GM04503 (cell line): ENCODE measurements at regions not wholly inside any gene's neighbourhood (a gene's known extent, or its start where the extent isn't known, plus 50 kb on each side); places are given as distances from the start of the nearest gene placed in this dataset.
"Not testable (repeated sequence)": the region's sequence is repeated elsewhere in the genome, so short reads cannot be mapped to it uniquely, and the experiment has no call there.

ENCODE experiments used
- DNase-seq: peaks from one replicate; pipeline ENCODE4 v3.0.0-alpha.2; 2012; ENCODE audit warnings: low read depth

DNA sequence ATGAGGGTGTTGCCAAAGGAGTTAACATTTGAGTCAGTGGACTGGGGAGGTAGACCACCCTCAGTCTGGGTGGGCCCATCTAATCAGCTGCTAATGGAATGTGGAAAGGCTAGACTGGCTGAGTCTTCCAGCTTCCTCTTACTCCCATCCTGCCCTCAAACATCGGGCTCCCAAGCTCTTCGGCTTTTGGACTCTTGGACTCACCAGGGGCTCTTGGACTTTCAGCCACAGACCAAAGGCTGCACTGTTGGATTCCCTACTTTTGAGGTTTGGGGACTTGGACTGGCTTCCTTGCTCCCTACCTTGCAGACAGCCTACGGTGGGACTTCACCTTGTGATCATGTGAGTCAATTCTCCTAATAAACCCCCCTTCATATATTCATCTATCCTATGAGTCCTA is 276.6 kb upstream of the DIO3 start:
- DNase-seq: no peak

DNA sequence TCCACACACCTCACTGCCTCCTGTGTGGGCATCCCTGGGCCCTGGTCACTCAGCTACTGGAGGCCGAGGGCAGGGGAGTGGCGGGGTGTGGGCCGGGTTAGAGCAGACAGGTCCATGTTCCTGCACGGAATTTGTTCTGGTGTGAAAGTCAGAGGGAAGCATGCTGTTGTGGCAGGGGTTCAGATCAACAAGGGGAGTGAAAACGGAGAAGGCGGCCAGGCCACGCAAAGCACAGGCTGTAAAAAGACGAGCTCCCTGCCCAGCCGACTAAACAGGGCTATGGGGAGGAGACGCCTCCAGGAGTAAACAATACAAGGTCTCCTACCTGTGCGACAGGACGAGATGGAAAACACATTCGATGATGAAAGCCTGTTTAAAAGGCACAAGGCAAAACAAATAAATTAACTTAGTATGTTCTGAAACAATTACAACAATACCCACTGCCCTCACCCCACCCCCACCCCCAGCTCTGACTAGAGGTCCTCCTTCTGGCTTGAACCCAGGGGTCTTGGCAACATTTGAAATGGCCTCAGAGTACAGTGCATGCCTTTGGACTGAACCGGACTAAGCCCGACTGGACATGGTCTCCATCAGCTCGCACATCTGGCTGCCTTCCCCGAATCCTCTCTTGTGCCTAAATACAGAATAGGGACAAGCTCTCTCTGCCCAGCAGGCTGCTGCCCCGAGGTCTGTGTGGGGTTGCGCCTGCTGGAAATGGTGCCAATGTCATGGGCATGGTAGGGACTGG is 274.9 kb upstream of the DIO3 start:
- no peak for DNase-seq

DNA sequence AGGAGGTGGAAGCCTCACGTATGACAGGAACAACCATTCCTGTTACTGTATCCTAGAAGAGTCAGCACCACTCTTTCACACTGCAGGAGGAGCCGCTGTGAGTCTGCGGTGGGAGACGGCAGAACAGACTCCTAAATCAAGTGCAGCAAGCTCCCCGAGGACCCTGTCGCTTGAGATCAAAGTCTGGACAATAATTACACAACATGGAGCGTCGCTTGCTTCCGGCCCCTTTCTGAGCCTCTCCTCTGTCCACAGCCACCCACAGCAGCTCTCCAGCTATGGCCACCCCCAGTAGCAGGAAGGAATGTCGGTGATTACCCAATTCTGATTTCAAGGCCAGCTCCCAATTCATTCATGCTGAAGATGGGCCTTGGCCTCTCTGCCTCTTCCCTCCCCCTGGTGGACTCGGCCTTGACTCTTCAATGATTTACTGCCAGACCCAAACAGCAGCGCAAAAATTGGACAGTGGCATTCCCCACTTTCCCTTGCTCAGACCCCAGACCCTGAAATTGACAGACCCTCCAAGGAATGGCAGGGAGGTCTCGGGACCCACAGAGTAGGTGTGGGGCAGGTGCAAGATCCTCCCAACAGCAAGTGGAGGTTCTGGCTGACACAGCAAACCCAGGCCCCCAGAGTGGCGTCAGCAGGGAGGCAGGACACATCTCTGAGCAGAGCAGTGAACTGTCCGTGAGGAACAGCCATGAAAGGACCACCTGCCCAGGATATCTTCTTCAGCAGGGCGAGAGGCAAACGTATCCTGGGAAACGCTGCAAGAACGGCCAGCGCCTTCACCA is 272.7 kb upstream of the DIO3 start:
- no peak for DNase-seq

DNA sequence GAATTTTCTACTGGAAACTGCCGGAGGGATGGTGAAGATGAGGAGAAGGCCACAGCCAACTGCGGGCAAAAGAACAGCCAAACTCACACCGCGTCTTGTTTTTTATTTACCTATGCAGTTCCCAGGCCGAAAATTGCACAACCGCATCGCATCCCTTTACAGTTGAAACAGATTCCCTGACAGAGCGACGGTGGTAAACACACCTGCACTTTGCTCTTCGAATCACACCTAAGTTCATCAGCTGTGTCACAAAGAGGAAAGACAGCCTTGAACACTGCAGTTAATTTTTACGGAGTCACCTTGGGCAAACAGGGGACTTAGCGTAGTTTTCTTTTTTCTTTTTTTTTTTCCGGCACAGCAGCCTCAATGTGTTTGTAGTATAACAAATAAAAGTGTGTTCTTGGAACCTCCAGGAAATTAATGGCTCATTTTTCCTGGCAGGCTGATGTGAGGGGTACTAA is 272.0 kb upstream of the DIO3 start:
- DNase-seq: no peak

DNA sequence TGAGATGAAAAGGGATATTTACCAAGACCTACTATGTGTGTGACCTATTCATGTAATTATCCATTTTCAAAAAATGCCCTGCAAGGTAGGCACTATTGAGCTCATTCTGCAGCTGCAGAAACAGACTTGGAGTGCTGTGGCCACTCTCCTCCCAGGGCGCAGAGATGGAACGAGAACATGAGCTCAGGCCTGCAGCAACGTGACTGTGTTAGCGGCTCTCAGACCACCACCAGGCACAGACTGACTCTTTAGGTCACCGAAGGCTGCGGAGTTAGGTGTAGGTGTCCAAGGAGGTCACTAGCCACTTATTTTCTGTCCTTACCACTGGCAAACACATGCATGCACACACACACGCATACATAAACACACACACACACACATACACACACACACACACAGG is 271.4 kb upstream of the DIO3 start:
- no peak for DNase-seq

DNA sequence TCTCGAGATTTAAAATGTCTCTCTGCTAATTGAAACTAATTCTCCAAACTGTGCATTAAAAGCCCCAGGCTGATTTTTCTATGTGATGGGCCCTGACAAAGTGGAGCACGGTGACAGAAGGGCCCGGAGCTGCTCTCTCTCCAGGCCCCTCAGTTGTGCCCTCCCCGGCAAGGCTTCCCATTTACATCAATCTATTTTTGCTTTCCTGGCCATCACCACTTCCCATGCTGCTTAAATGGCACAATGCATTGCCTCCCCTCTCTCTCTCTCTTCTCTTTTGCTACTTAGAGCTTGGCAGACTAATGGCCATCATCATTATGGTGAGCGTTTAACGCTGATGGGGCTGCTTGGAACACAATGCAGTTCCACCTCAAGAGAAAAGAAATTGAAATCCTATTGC is 270.7 kb upstream of the DIO3 start:
- no peak for DNase-seq

DNA sequence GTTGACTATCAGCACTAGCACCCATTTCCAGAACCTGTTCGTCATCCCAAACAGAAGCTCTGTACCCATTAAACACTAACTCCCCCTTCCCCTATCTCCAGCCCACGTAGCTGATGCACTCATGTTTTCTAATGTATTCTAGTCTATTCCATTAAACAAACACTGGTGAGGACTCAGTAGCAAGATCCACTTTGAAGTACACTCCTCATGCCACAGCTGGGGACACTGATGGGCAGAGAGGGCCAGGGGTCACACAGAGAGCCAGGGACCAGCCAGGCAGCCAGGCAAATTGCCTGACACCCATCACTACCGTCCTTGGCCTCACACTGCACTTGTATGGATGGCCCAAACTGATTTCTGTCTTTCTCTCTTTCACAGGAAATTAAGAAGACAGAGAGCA is 269.9 kb upstream of the DIO3 start:
- DNase-seq: no peak

DNA sequence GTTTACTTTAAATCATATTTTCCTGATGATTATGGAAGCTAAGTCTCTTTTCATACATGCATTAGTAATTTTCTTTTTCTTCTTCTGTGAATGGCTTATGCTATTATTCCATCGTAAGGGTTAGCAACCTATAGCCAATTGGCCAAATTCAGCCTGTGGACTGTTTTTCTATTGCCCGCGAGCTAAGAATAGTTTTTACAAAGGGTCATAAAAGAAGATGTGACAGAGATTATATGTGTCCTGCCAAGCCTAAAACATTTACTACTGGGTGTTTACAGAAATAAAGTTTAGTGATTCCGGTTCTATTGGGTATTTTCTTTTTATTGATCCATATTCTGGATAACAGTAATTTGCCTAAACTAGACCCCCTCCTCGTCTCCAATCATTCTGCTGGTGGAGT is 268.8 kb upstream of the DIO3 start:
- no peak for DNase-seq

DNA sequence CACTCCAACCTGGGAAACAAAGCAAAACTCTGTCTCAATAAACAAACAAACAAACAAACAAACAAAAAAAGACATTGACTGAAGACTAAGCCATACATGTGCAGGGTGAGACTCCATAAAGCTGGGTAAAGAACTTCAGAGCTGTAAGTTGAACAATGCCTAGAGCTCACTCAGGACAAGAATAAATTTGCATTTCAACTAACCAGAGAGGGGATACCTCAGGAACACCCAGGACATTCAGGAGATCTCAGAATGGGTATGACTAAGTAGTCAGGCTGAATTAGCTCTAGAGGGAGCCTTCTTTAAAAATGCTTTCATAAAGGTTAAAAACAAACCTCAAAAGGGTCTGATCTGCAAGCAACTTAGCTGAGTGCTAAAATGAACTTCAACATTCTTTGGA is 267.7 kb upstream of the DIO3 start:
- no peak for DNase-seq

DNA sequence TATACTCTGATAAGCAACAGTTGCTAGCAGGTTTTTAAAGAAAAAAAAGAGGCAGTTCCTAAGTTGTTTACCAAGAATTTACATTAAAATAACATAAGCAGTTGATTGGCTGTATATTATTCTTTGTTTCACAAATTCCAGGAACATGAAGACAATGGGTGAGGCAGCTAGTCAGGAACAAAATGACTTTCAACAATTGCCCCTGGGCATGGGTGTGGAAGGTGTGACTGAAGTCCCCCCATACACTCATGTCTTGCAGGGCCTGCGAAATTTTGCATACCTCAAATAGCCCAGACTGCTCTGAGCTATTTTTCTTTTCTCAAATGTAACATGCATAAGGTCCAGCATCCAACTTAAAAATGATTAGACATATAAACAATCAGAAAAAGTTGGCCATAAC is 267.2 kb upstream of the DIO3 start:
- no peak for DNase-seq

DNA sequence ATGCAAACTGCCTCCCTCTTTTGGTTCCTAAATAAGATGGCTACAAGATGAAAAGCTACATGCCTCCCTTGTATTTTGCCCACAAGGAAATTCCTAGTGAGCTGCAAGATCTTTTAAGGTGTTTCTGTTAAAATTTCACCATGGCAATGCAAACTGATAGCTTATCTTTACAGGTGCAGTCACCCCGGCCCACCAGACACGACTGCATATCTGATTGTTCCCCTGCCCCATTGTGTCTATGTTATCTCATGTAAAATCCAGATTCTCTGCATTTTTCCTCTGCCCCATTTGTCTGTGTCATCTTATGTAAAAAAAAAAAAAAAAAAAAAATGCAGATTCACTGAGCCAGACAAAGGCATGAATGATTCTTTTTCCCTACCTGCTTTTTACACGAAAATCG is 261.5 kb upstream of the DIO3 start:
- not testable (repeated sequence) for DNase-seq

DNA sequence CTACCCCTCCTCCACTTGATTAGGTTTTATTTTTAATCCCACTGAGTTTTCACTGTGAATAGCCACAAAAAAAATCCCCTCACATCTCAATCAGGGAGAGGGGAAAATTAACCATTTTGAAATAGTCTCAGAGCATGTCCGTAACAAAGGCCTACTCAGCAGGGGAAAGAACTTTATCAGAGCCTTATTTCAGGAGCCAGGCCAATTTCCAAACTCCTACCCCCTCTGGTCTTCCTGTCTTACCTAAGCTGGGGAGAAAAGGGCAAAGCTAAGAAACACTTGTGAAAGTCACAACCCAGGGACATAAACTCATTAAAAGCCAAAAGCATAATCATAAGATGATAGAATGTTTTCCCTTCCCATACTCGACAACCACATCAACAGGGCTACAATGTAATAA is 260.3 kb upstream of the DIO3 start:
- no peak for DNase-seq

DNA sequence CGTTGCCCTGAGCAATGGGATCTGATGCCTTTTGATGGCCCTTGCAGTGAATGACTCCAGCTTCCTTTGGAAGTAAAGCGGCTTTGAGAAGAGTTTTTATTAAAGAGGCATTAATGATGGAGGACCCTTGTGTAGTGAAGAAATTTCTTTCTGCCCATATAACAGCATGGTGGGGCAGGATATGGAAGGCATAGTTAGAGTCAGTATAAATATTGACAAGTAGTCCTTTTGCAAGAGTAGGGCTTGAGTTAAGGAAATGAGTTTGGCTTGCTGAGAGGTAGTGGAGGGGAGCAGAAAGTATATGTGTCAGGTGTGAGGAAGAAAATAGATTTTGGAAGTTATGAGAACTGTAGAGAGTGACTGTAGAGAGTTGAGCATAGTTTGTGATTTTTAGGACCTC is 254.1 kb upstream of the DIO3 start:
- not testable (repeated sequence) for DNase-seq

DNA sequence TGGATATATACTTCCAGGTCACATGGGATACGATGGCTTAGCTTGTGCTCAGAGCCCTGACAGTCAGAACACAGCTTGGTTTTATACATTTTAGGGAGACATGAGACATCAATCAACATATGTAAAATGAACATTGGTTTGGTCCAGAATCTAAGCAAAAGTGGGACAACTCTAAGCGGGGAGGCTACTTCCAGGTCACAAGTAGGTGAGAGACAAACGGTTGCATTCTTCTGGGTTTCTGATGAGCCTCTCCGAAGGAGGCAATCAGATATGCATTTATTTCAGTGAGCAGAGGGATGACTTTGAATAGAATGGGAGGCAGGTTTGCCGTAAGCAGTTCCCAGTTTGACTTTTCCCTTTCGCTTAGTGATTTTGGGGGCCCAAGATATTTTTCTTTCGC is 250.1 kb upstream of the DIO3 start:
- not testable (repeated sequence) for DNase-seq

DNA sequence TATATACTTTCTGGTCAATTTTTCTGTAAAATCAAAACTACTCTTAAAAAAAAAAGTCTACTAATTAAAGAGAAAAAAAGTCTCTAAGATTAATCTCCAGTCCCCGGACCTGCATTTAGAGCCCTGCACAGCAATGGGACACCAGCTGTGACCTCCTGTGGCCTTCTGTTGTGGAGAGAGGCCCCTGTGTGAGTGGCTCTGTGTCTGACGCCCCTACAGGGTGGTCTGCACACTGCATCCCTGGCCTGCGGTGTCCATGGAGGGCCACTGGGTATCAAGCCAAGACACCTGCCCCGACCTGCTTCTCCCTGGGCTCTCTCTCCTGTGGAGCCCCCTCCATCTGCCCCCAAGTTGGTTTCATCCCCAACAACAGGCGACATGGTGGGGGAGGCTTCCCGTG is 248.0 kb upstream of the DIO3 start:
- DNase-seq: no peak

DNA sequence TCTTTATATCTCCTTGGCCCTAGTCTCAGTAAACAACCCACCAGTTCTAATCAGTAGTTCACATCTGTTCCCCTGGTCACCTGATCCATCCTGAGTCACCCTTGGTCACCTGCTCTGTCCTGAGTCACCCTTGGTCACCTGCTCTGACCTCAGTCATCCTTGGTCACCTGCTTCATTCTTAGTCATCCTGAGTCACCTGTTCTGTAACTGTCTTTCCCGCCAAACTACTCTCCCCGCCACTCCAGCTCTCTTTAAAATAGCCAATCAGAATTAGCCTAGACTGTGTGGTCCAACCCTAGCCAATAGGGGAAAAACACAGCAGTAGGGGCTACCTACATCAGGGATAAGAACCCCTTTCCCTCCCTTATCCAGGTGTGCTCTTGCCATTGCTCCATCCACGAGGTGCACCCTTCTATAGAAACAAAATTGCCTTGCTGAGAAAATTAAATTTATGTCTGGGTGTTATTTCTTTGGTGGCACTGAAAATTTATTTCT is 245.4 kb upstream of the DIO3 start:
- DNase-seq: no peak

DNA sequence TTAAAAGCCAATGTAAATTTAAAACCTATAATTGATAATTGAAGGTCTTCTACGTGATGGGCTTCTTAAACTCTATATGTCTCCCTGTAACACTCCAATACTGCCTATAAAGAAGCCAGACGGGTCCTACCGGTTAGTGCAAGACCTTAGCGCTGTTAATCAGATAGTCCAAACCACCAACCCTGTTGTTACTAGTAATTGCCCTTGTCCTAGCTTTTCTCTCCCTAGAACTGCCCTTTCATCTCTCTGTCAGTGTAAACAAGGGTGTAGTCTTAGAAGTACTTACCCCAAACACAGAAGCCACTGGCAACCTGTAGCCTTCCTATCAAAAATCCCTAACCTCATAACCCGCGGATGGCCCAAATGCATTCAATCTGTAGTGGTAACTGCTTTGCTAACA is 243.0 kb upstream of the DIO3 start:
- no peak for DNase-seq

DNA sequence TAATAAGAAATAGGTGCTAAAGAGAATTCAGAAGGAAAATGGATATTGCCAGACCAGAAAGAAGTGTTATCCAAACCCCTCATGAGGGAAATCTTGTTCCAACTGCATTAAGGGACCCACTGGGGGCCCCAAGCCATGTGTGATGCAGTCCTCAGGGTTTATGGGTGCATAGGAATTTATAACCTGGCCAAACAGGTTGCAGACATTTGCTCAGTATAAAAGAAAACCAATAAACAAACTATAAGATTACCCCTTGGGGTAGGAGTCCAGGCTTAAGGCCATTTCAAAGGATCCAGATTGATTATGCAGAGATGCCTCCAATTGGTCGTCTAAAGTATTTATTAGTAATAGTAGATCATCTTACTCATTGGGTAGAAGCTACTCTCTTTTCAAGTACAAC is 240.9 kb upstream of the DIO3 start:
- DNase-seq: no peak

DNA sequence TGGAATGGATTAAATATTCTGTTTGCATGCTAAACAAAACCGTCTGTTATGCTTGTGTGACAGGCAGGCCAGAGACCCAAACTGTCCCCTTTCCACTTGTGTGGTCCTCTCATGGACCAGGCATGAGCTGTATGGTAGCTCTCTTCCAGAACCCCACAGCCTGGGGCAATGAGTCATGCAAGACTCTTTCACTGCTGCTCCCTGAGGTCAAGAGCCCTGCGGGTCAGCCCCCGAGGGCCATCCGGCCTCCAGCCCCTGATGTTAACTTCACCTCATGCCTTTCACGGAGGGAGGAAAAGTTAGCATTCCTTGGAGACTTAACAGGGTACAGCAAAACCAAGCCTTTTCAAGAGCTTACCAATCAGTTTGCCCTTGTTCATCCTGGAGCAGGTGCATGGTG is 239.1 kb upstream of the DIO3 start:
- DNase-seq: no peak

DNA sequence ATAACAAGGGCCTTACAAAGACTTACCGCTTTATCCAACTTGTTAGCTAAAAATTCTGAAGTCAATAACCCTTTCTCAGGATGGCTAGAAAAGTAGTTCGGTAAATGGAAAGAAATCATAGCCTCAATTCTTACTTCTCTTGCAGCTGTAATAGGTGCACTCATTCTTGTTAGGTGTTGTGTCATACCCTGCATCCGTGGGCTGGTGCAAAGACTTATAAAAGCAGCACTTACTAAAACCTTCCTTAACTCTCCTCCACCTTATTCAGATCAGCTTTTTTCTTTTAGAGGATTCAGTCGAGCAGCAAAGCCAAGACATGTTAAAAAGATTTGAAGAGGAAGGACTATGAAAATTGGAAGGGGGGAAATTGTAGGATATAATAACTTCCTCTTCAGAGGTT is 238.2 kb upstream of the DIO3 start:
- no peak for DNase-seq

DNA sequence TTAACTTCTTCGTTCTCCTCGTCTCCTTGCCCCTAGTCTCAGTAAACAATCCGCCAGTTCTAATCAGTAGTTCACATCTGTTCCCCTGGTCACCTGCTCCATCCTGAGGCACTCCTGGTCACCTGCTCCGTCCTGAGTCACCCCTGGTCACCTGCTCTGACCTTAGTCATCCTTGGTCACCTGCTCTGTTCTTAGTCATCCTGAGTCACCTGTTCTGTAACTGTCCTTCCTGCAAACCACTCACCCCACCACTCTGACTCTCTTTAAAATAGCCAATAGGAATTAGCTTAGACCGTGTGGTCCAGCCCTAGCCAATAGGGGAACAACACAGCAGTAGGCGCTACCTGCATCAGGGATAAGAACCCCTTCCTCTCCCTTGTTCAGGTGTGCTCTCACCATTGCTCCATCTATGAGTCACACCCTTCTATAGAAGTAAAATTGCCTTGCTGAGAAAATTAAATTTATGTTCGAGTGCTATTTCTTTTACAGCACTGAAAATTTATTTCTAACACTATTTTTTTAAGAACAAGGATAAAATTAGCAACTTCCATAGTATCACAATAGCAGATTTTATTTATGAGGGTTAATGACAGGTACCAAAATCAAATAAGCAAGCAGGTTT is 237.6 kb upstream of the DIO3 start:
- DNase-seq: not testable (repeated sequence)

DNA sequence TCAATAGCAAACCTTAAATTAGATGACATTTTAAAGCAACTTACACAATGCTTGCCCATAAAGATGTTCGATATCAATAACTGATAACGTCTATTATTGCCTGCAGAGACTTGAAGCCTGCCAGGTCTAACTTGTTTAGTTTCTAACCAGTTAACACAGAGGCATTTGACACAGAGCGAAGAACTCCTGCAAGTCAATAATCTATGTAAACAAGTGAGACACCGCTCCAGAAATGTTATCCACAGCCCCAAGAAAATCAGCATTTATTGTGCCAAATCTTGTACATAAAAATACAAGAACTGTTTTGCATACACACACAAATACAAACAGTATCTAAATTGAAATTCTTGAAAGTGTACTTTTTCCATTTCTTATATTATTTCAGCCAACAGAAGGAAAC is 236.0 kb upstream of the DIO3 start:
- no peak for DNase-seq

DNA sequence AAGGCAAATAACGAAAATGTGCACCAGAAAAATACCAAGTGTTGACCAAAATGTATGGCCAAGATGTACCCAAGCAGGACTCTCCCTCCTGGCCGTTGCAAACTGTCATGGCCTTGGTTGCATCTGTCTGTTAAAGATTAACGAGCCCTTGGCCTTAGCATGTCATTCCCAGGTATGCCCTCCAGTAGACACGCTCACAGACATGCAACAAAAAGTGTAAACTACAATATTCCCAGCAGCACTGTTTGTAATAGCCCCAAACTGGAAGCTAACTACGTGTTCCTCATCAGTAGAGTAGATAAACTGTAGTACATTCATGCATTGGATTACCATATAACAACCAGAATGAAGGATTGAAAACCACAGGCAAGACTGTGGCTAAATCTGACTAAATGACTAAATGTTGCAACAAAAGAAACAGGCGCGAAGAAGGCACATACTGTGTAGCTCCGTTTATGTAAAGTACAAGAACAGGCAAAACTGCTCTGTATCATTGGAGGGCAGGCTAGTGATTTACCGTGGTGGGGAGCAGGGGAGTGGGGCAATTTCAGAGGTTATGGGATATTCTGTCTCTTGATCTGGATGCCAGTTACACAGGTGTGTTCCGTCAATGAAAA is 232.8 kb upstream of the DIO3 start:
- DNase-seq: no peak
